Astrocyte (in vitro differentiated cells and primary cell): ENCODE measurements at regions not wholly inside any gene's neighbourhood (a gene's known extent, or its start where the extent isn't known, plus 50 kb on each side); places are given as distances from the start of the nearest gene placed in this dataset.

Source experiments
- DNase-seq: peaks from one replicate; pipeline ENCODE4 v3.0.0-alpha.2; 2010; ENCODE audit warnings: low read depth
- FAIRE-seq: peaks from 2 replicates; lab custom pipeline; 2011; peaks lifted over from hg19 to GRCh38; lab: Jason Lieb, UNC
- H2AFZ ChIP-seq: 2 replicates; pipeline ENCODE4 v1.6.0; 2012; ENCODE audit warnings: low read depth, low read length, inconsistent platforms
- H3K27ac ChIP-seq: 2 replicates; pipeline ENCODE4 v1.5.1; 2011; ENCODE audit warnings: low read depth, low read length, inconsistent platforms
- H3K27me3 ChIP-seq: 2 replicates; pipeline ENCODE4 v1.6.0; 2011; ENCODE audit warnings: low read length, inconsistent platforms; ENCODE audit not compliant: insufficient read depth
- H3K36me3 ChIP-seq: 2 replicates; pipeline ENCODE4 v1.5.1; 2011; ENCODE audit warnings: low read length, inconsistent platforms; ENCODE audit not compliant: insufficient read depth
- H3K4me1 ChIP-seq: 2 replicates; pipeline ENCODE4 v1.5.1; 2011; ENCODE audit warnings: low read length, inconsistent platforms; ENCODE audit not compliant: insufficient read depth
- H3K4me2 ChIP-seq: 2 replicates; pipeline ENCODE4 v1.6.0; 2012; ENCODE audit warnings: low read length, inconsistent platforms
- H3K4me3 ChIP-seq: 2 replicates; pipeline ENCODE4 v1.5.1; 2011; ENCODE audit warnings: low read depth, mild to moderate bottlenecking, low read length, inconsistent platforms; ENCODE audit not compliant: insufficient read depth
- H3K79me2 ChIP-seq: 2 replicates; pipeline ENCODE4 v1.6.0; 2012; ENCODE audit warnings: mild to moderate bottlenecking, low read length, inconsistent platforms; ENCODE audit not compliant: insufficient read depth
- H3K9ac ChIP-seq: 2 replicates; pipeline ENCODE4 v1.6.0; 2012; ENCODE audit warnings: mild to moderate bottlenecking, low read length, inconsistent platforms
- H3K9me3 ChIP-seq: 2 replicates; pipeline ENCODE4 v1.5.1; 2012; ENCODE audit warnings: low read depth, mild to moderate bottlenecking, low read length, inconsistent platforms; ENCODE audit not compliant: insufficient read depth
- H4K20me1 ChIP-seq: 2 replicates; pipeline ENCODE4 v1.6.0; 2012; ENCODE audit warnings: low read length, inconsistent platforms; ENCODE audit not compliant: insufficient read depth
- H3K27ac Mint-ChIP-seq: one replicate; pipeline ENCODE4 v1.8.0; 2021; ENCODE audit warnings: mild to moderate bottlenecking, mixed read lengths; ENCODE audit not compliant: unreplicated experiment
- H3K27me3 Mint-ChIP-seq: one replicate; pipeline ENCODE4 v1.8.0; 2021; ENCODE audit warnings: low read depth, mixed read lengths; ENCODE audit not compliant: unreplicated experiment
- H3K36me3 Mint-ChIP-seq: one replicate; pipeline ENCODE4 v1.8.0; 2021; ENCODE audit warnings: low read depth, mixed read lengths; ENCODE audit not compliant: unreplicated experiment
- H3K4me1 Mint-ChIP-seq: one replicate; pipeline ENCODE4 v1.8.0; 2021; ENCODE audit warnings: low read depth, mixed read lengths; ENCODE audit not compliant: unreplicated experiment
- H3K4me3 Mint-ChIP-seq: one replicate; pipeline ENCODE4 v1.8.0; 2021; ENCODE audit warnings: mild to moderate bottlenecking, moderate library complexity, mixed read lengths; ENCODE audit not compliant: unreplicated experiment
- H3K9me3 Mint-ChIP-seq: one replicate; pipeline ENCODE4 v1.8.0; 2021; ENCODE audit warnings: mild to moderate bottlenecking, mixed read lengths; ENCODE audit not compliant: unreplicated experiment
- CTCF ChIP-seq: IDR thresholded peaks from 2 replicates; pipeline ENCODE4 v1.5.1; 2011; ENCODE audit warnings: low read depth, mild to moderate bottlenecking, inconsistent platforms, low read length, moderate library complexity; ENCODE audit not compliant: insufficient read depth
- EZH2 ChIP-seq: IDR thresholded peaks from 2 replicates; pipeline ENCODE4 v1.6.1; 2012; ENCODE audit warnings: mild to moderate bottlenecking, low read length, inconsistent platforms; ENCODE audit not compliant: insufficient read depth

DNA sequence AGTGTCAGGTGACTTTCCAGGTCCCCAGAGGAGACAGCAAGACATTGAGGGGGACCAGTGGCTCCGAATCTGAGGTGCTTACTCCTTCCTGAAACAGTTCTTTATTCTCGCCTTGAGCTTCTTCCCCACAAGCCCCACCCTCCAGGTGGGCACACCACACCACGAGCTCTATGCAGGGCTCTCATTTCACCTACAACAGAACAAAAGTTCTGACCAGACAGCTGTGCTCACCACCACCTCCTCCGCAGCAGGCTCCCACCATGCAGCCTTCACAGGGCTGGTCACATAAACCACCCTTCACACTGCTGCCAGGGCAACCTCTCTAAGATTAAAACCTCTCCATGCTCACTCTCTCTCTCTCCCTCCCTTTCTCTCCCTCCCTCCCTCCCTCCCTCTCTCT is 384.5 kb upstream of the ARID1B start:
- Histone ChIP-seq H3K27me3 (peaks cover 20% of the 10 kb centered on the region), H3K9ac (no peak overlapping the region), H3K4me3 (no peak overlapping the region), H4K20me1 (no peaks in the 10 kb centered on the region), H2AFZ (no peak overlapping the region), H3K27ac (no peak overlapping the region), H3K9me3 (no peaks in the 10 kb centered on the region), H3K4me1 (no peaks in the 10 kb centered on the region), H3K36me3 (no peaks in the 10 kb centered on the region), H3K79me2 (no peaks in the 10 kb centered on the region), H3K4me2 (no peak overlapping the region)
- no peak overlapping the region for H3K4me3 Mint-ChIP-seq
- no peaks in the 10 kb centered on the region for H3K36me3 Mint-ChIP-seq
- H3K27ac Mint-ChIP-seq = no peak overlapping the region
- FAIRE-seq (no peak), DNase-seq (no peak)
- TF ChIP-seq EZH2 (no peak), CTCF (no peak)
- H3K9me3 Mint-ChIP-seq = no peaks in the 10 kb centered on the region
- peaks cover 40% of the 10 kb centered on the region for H3K27me3 Mint-ChIP-seq
- peaks cover 2% of the 10 kb centered on the region for H3K4me1 Mint-ChIP-seq

DNA sequence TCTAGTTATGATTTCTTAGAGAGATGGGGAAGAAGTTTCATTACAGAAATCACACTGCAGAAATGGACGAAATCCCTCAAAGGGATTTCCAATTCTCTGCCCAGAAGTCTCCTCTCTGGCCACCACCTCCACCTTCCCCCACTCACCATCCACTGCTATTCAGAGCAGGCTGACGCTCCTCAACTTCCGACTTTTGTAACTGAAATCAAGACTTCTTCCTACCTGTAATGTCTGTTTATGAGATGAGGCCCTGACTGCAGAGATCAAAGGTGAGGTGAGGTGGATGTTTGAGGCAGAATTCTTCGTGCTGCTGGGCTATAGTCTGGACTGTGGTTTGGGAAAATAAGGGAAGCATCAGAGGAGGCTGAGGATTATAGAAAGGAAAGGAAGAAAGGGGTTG is 385.2 kb upstream of the ARID1B start:
- FAIRE-seq (no peak), DNase-seq (no peak)
- Histone ChIP-seq H3K27me3 (peaks cover 16% of the 10 kb centered on the region), H3K4me3 (no peak overlapping the region), H3K4me1 (no peaks in the 10 kb centered on the region), H3K9ac (no peak overlapping the region), H3K4me2 (no peak overlapping the region), H3K9me3 (no peaks in the 10 kb centered on the region), H4K20me1 (no peaks in the 10 kb centered on the region), H2AFZ (no peak overlapping the region), H3K36me3 (no peaks in the 10 kb centered on the region), H3K27ac (no peak overlapping the region), H3K79me2 (no peaks in the 10 kb centered on the region)
- Mint-ChIP-seq H3K4me3 (no peak overlapping the region), H3K27ac (no peak overlapping the region), H3K4me1 (peaks cover 2% of the 10 kb centered on the region), H3K27me3 (peaks cover 38% of the 10 kb centered on the region), H3K36me3 (no peaks in the 10 kb centered on the region), H3K9me3 (no peaks in the 10 kb centered on the region)
- TF ChIP-seq EZH2 = no peak
- no peak for TF ChIP-seq CTCF

DNA sequence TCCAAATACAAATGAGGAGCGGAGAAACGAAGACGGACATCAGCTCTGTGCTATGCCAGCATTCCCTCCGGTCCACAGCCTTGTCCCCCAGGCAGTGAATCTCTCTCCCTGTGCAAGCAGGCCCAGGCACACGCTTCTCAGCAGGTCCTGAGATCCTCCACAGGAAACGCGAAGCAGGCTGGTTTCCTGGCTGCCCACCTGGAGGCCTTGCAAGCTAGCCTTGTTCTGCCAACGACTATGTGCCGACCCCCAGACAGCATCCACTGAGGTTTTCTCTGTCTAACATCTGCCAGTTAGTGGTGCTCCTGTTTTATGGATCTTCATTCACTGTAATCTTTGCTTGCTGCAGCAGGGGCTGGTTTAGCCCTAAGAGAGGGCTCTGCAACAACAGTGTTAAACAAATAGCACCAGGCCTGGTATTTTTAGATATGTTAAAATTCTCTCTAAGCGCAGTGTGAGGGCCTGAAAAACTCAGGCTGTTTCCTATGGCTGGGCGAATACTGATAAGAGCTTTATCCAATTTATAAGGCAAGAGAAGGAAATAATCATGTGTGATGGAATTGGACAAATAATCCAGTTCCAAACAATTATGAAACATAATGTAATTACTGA is 386.0 kb upstream of the ARID1B start:
- FAIRE-seq = no peak
- H4K20me1 ChIP-seq = no peaks in the 10 kb centered on the region
- no peak overlapping the region for H3K4me3 ChIP-seq
- Mint-ChIP-seq H3K36me3 (no peaks in the 10 kb centered on the region), H3K27ac (no peak overlapping the region), H3K4me3 (no peak overlapping the region), H3K9me3 (no peaks in the 10 kb centered on the region), H3K4me1 (peaks cover 2% of the 10 kb centered on the region), H3K27me3 (peaks cover 35% of the 10 kb centered on the region)
- no peak overlapping the region for H3K27ac ChIP-seq
- TF ChIP-seq CTCF (no peak), EZH2 (no peak)
- H3K36me3 ChIP-seq = no peaks in the 10 kb centered on the region
- H3K4me2 ChIP-seq = no peak overlapping the region
- H2AFZ ChIP-seq = no peak overlapping the region
- H3K9me3 ChIP-seq = no peaks in the 10 kb centered on the region
- no peak overlapping the region for H3K9ac ChIP-seq
- H3K4me1 ChIP-seq = no peaks in the 10 kb centered on the region
- DNase-seq = no peak
- peaks cover 8% of the 10 kb centered on the region for H3K27me3 ChIP-seq
- no peaks in the 10 kb centered on the region for H3K79me2 ChIP-seq
